Activated CD4-positive, alpha-beta T cell treated with anti-CD3 and anti-CD28 coated beads, Interleukin-2, amount 10 ng/mL, durations not matched to agents 7 days and 5 days (primary cell): ENCODE measurements at regions not wholly inside any gene's neighbourhood (a gene's known extent, or its start where the extent isn't known, plus 50 kb on each side); places are given as distances from the start of the nearest gene placed in this dataset.
"Not testable (repeated sequence)": the region's sequence is repeated elsewhere in the genome, so short reads cannot be mapped to it uniquely, and the experiment has no call there.

Source experiments
- CTCF ChIA-PET: fragments of 350-600 bp; sonication (Branson Sonifier 250); formaldehyde crosslinking; loops from one replicate; lab custom pipeline; 2021; ENCODE audit warnings: antibody characterized with exemption; lab: Charles Lee
- POLR2A ChIA-PET: fragments of 350-600 bp; sonication (Branson Sonifier 250); formaldehyde crosslinking; loops from one replicate; lab custom pipeline; 2021; ENCODE audit warnings: antibody characterized with exemption; lab: Charles Lee
- DNase-seq: peaks from one replicate; pipeline ENCODE4 v3.0.0-alpha.2; 2020
- H3K27ac Mint-ChIP-seq: one replicate; pipeline ENCODE4 v1.8.0; 2021; ENCODE audit warnings: mild to moderate bottlenecking, moderate library complexity, mixed read lengths
- H3K27me3 Mint-ChIP-seq: one replicate; pipeline ENCODE4 v1.8.0; 2021; ENCODE audit warnings: mixed read lengths
- H3K36me3 Mint-ChIP-seq: one replicate; pipeline ENCODE4 v1.8.0; 2021; ENCODE audit warnings: low read depth, mixed read lengths
- H3K4me1 Mint-ChIP-seq: one replicate; pipeline ENCODE4 v1.8.0; 2021; ENCODE audit warnings: mixed read lengths
- H3K4me3 Mint-ChIP-seq: one replicate; pipeline ENCODE4 v1.8.0; 2021; ENCODE audit warnings: mild to moderate bottlenecking, moderate library complexity, mixed read lengths
- H3K9me3 Mint-ChIP-seq: one replicate; pipeline ENCODE4 v1.8.0; 2021; ENCODE audit warnings: mixed read lengths

GRCh38 chr16:33844533-33844932 is 385.1 kb downstream of the TP53TG3F start:
- H3K27me3 Mint-ChIP-seq, H3K36me3 Mint-ChIP-seq, H3K27ac Mint-ChIP-seq, POLR2A ChIA-PET, H3K9me3 Mint-ChIP-seq, H3K4me3 Mint-ChIP-seq, H3K4me1 Mint-ChIP-seq, CTCF ChIA-PET: not testable (repeated sequence)
- peak; percentile 30 for DNase-seq
